PC-9 (cell line): ENCODE measurements at regions not wholly inside any gene's neighbourhood (a gene's known extent, or its start where the extent isn't known, plus 50 kb on each side); places are given as distances from the start of the nearest gene placed in this dataset.
A peak's percentile ranks its signal among the peaks of the same experiment; 100 is the strongest.

Source experiments
- BruUV-seq: library from RNA; stranded (reverse); fragments of 400-500 nt; replicated peaks from 2 replicates; lab custom pipeline; 2021; lab: Mats Ljungman, UMichigan
- CTCF ChIA-PET: fragments of 300-600 bp; sonication (Branson Sonifier 250); formaldehyde crosslinking; loops from one replicate; lab custom pipeline; 2022; ENCODE audit warnings: antibody characterized with exemption; lab: Charles Lee
- POLR2A ChIA-PET: fragments of 300-600 bp; sonication (Branson Sonifier 250); formaldehyde crosslinking; loops from one replicate; lab custom pipeline; 2022; ENCODE audit warnings: antibody characterized with exemption; ENCODE audit not compliant: unreplicated experiment; lab: Charles Lee
- DNase-seq, 2 experiments: peaks; one replicate each; pipeline versions ENCODE4 v3.0.0 to v3.0.0-alpha.2; 2015 to 2022; ENCODE audit warnings: mixed read lengths in 1 of 2
- H2AFZ ChIP-seq: fragments of 200-600 bp; sonication (generic); 2 replicates; pipeline ENCODE4 v1.8.1; 2017; ENCODE audit warnings: antibody characterized with exemption
- H3F3A ChIP-seq: fragments of 200-600 bp; sonication (generic); 2 replicates; pipeline ENCODE4 v1.8.1; 2017; ENCODE audit warnings: antibody characterized with exemption, mild to moderate bottlenecking, low read depth; ENCODE audit not compliant: insufficient read depth
- H3K27ac ChIP-seq: fragments of 200-600 bp; sonication (generic); 2 replicates; pipeline ENCODE4 v1.6.1; 2016; ENCODE audit warnings: mixed run types
- H3K27me3 ChIP-seq: fragments of 200-600 bp; sonication (generic); 2 replicates; pipeline ENCODE4 v1.6.1; 2016; ENCODE audit warnings: low read depth, mixed run types; ENCODE audit not compliant: insufficient read depth
- H3K36me3 ChIP-seq: fragments of 200-600 bp; sonication (generic); 2 replicates; pipeline ENCODE4 v1.6.1; 2016; ENCODE audit warnings: low read depth, mixed run types
- H3K4me1 ChIP-seq: fragments of 200-600 bp; sonication (generic); replicated peaks from 2 replicates; pipeline ENCODE4 v1.6.1; 2016; ENCODE audit warnings: mixed run types; ENCODE audit not compliant: insufficient read depth
- H3K4me2 ChIP-seq: fragments of 200-600 bp; sonication (generic); 2 replicates; pipeline ENCODE4 v1.6.1; 2017; ENCODE audit warnings: mixed run types
- H3K4me3 ChIP-seq: fragments of 200-600 bp; sonication (generic); 2 replicates; pipeline ENCODE4 v1.6.1; 2016; ENCODE audit warnings: mixed run types
- H3K79me2 ChIP-seq: fragments of 200-600 bp; sonication (generic); 2 replicates; pipeline ENCODE4 v1.6.1; 2017; ENCODE audit warnings: low read depth, mixed run types
- H3K9me2 ChIP-seq: fragments of 200-600 bp; sonication (generic); 2 replicates; pipeline ENCODE4 v1.8.1; 2017; ENCODE audit warnings: mild to moderate bottlenecking; ENCODE audit not compliant: insufficient read depth
- H3K9me3 ChIP-seq: fragments of 200-600 bp; sonication (generic); 2 replicates; pipeline ENCODE4 v1.8.1; 2016; ENCODE audit warnings: low read depth; ENCODE audit not compliant: insufficient read depth
- H4K20me1 ChIP-seq: fragments of 200-600 bp; sonication (generic); 2 replicates; pipeline ENCODE4 v1.8.1; 2017; ENCODE audit not compliant: insufficient read depth
- CTCF ChIP-seq: fragments of 200-600 bp; sonication (generic); conservative IDR thresholded peaks from 2 replicates; pipeline ENCODE4 v1.6.1; 2017; ENCODE audit warnings: mixed run types, antibody characterized with exemption, mild to moderate bottlenecking, moderate library complexity
- EZH2 ChIP-seq: fragments of 200-600 bp; sonication (generic); IDR thresholded peaks from 2 replicates; pipeline ENCODE4 v1.8.0; 2017; ENCODE audit warnings: antibody characterized with exemption, low read depth
- intact Hi-C: fragments of 100-400 bp; cut with micrococcal nuclease; formaldehyde crosslinking; loops from one replicate; pipeline ENCODE4 v1.10.0; 2022; ENCODE audit not compliant: unreplicated experiment

GRCh38 chr5:103889500-103890209 is 327.1 kb upstream of the NUDT12 start:
- H2AFZ ChIP-seq = no peak overlapping the region

GRCh38 chr5:103886826-103887225 is 324.2 kb upstream of the NUDT12 start:
- CTCF ChIA-PET = no interaction called here
- no peak for DNase-seq

More at GRCh38 chr5:103889500-103890209, 327.1 kb upstream of the NUDT12 start:
- H3K27me3 ChIP-seq = no peaks in the 10 kb centered on the region
- intact Hi-C loops = no loop called here
- no TSS peak for BruUV-seq
- no peaks in the 10 kb centered on the region for H3K79me2 ChIP-seq
- H3K9me2 ChIP-seq = no peaks in the 10 kb centered on the region
- H4K20me1 ChIP-seq = no peaks in the 10 kb centered on the region
- DNase-seq = no peak
- H3F3A ChIP-seq = no peaks in the 10 kb centered on the region
- TF ChIP-seq EZH2 (no peak), CTCF (no peak)
- no peaks in the 10 kb centered on the region for H3K4me1 ChIP-seq
- ChIA-PET CTCF (no interaction called here), POLR2A (no interaction called here)
- H3K27ac ChIP-seq = no peak overlapping the region
- H3K4me3 ChIP-seq = no peak overlapping the region
- H3K36me3 ChIP-seq = no peaks in the 10 kb centered on the region
- no peaks in the 10 kb centered on the region for H3K9me3 ChIP-seq
- no peak overlapping the region for H3K4me2 ChIP-seq

DNA sequence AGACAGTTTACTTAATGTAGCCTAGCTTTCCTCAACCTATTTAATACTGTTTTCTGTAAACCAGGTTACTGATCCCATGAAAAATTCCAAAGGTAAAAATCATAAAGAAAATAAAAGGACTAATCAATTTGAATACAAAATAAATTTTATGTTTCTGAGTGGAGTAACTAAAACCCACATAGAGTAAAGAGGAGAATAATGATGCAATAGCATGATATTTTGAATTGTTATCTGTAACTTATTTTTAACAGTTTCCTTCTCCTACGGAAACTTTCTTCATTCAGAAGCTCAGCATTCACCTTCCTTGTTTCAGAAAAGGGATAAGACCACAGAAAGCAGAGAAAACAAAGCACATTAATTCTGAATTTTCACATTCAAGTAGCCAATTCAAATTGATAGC is 320.6 kb upstream of the NUDT12 start:
- Histone ChIP-seq H2AFZ (no peak overlapping the region), H3K27ac (no peak overlapping the region), H3K9me3 (no peaks in the 10 kb centered on the region), H3K4me3 (no peak overlapping the region), H3K4me1 (no peaks in the 10 kb centered on the region), H3K9me2 (no peaks in the 10 kb centered on the region), H3K27me3 (no peaks in the 10 kb centered on the region), H3K36me3 (no peaks in the 10 kb centered on the region), H3K79me2 (no peaks in the 10 kb centered on the region), H4K20me1 (no peaks in the 10 kb centered on the region), H3K4me2 (no peak overlapping the region), H3F3A (no peaks in the 10 kb centered on the region)
- DNase-seq = no peak
- BruUV-seq = no TSS peak
- ChIA-PET CTCF (no interaction called here), POLR2A (no interaction called here)
- intact Hi-C loops = no loop called here
- no peak for TF ChIP-seq EZH2
- no peak for TF ChIP-seq CTCF

More at GRCh38 chr5:103886826-103887225, 324.2 kb upstream of the NUDT12 start:
- no peaks in the 10 kb centered on the region for H3K9me3 ChIP-seq
- TF ChIP-seq CTCF = no peak
- TF ChIP-seq EZH2 = no peak
- BruUV-seq = no TSS peak
- H3F3A ChIP-seq = no peaks in the 10 kb centered on the region
- no peak overlapping the region for H3K27ac ChIP-seq
- no peak overlapping the region for H3K4me3 ChIP-seq
- intact Hi-C loops = no loop called here
- no peaks in the 10 kb centered on the region for H4K20me1 ChIP-seq
- H2AFZ ChIP-seq = peak overlapping the region; percentile 28; the same call in 1 of the 2 replicates
- no peaks in the 10 kb centered on the region for H3K9me2 ChIP-seq
- H3K4me2 ChIP-seq = no peak overlapping the region
- H3K79me2 ChIP-seq = no peaks in the 10 kb centered on the region
- POLR2A ChIA-PET = no interaction called here
- no peaks in the 10 kb centered on the region for H3K36me3 ChIP-seq
- no peaks in the 10 kb centered on the region for H3K4me1 ChIP-seq
- H3K27me3 ChIP-seq = no peaks in the 10 kb centered on the region
